ENCODE measurements at regions not wholly inside any gene's neighbourhood (a gene's known extent, or its start where the extent isn't known, plus 50 kb on each side); places are given as distances from the start of the nearest gene placed in this dataset.
"Not testable (repeated sequence)": the region's sequence is repeated elsewhere in the genome, so short reads cannot be mapped to it uniquely, and the experiment has no call there.

- no peak for DNase-seq
Measured at GRCh38 chr13:62168891-62169290, 753.2 kb upstream of the PCDH20 start.

- no peak for DNase-seq
Measured at GRCh38 chr13:62167650-62168172, 752.1 kb upstream of the PCDH20 start.

GRCh38 chr13:62162860-62163259, 747.2 kb upstream of the PCDH20 start:
- no peak for DNase-seq

GRCh38 chr13:62158520-62158919, 742.9 kb upstream of the PCDH20 start:
- no peak for DNase-seq

GRCh38 chr13:62151724-62152123, 736.1 kb upstream of the PCDH20 start:
- DNase-seq: not testable (repeated sequence)

- DNase-seq: no peak
Measured at GRCh38 chr13:62142048-62142447, 726.4 kb upstream of the PCDH20 start.

GRCh38 chr13:62139597-62139996, 723.9 kb upstream of the PCDH20 start:
- no peak for DNase-seq

- no peak for DNase-seq
Measured at GRCh38 chr13:62137629-62138405, 722.2 kb upstream of the PCDH20 start.

GRCh38 chr13:62131604-62132003, 716.0 kb upstream of the PCDH20 start:
- DNase-seq: no peak

- no peak for DNase-seq
Measured at GRCh38 chr13:62130062-62130970, 714.7 kb upstream of the PCDH20 start.

- DNase-seq: no peak
Measured at GRCh38 chr13:62129000-62129551, 713.4 kb upstream of the PCDH20 start.

- DNase-seq: no peak
Measured at GRCh38 chr13:62126400-62126799, 710.8 kb upstream of the PCDH20 start.

GRCh38 chr13:62125451-62125850, 709.8 kb upstream of the PCDH20 start:
- DNase-seq: no peak

- DNase-seq: no peak
Measured at GRCh38 chr13:62123409-62123808, 707.8 kb upstream of the PCDH20 start.

GRCh38 chr13:62122434-62122833, 706.8 kb upstream of the PCDH20 start:
- DNase-seq: no peak

- peak in 1 of 2 experiments; percentile 0 for DNase-seq
Measured at GRCh38 chr13:62119739-62120700, 704.4 kb upstream of the PCDH20 start.

GRCh38 chr13:62115831-62116230, 700.2 kb upstream of the PCDH20 start:
- no peak for DNase-seq

GRCh38 chr13:62113179-62113578, 697.5 kb upstream of the PCDH20 start:
- DNase-seq: no peak

GRCh38 chr13:62110079-62110478, 694.4 kb upstream of the PCDH20 start:
- no peak for DNase-seq

- DNase-seq: not testable (repeated sequence)
Measured at GRCh38 chr13:62104136-62104535, 688.5 kb upstream of the PCDH20 start.

- DNase-seq: no peak
Measured at GRCh38 chr13:62096652-62097051, 681.0 kb upstream of the PCDH20 start.

- DNase-seq: no peak
Measured at GRCh38 chr13:62094932-62095331, 679.3 kb upstream of the PCDH20 start.

Data from NCI-H446 (cell line).